Sigmoid colon (tissue), 4 donors: ENCODE measurements at regions not wholly inside any gene's neighbourhood (a gene's known extent, or its start where the extent isn't known, plus 50 kb on each side); places are given as distances from the start of the nearest gene placed in this dataset.

Experiments
- EP300 ChIP-seq, 4 donors: sonication (generic); formaldehyde crosslinking; IDR thresholded peaks; one replicate each; pipeline ENCODE4 v1.6.1; 2017; ENCODE audit warnings: antibody characterized with exemption in 4 of 4
- POLR2A ChIP-seq, 2 donors: fragments of 450-650 bp; IDR thresholded peaks; one replicate each; pipeline ENCODE4 v1.6.1; 2016; ENCODE audit warnings: antibody characterized with exemption in 2 of 2, mild to moderate bottlenecking in 2 of 2, moderate library complexity in 2 of 2
- POLR2AphosphoS5 ChIP-seq, 4 donors: sonication (generic); formaldehyde crosslinking; IDR thresholded peaks; one replicate each; pipeline ENCODE4 v1.6.1; 2017; ENCODE audit warnings: antibody characterized with exemption in 4 of 4
- TF ChIP-seq, protein P1 (sequence below), 4 experiments: fragments of 450-650 bp in 3 of 4; fragments of 200-600 bp in 1 of 4; IDR thresholded peaks; one replicate each; pipeline ENCODE4 v1.5.1; 2016 to 2019; ENCODE audit warnings: antibody characterized with exemption in 4 of 4, mild to moderate bottlenecking in 3 of 4, moderate library complexity in 2 of 4

DNA sequence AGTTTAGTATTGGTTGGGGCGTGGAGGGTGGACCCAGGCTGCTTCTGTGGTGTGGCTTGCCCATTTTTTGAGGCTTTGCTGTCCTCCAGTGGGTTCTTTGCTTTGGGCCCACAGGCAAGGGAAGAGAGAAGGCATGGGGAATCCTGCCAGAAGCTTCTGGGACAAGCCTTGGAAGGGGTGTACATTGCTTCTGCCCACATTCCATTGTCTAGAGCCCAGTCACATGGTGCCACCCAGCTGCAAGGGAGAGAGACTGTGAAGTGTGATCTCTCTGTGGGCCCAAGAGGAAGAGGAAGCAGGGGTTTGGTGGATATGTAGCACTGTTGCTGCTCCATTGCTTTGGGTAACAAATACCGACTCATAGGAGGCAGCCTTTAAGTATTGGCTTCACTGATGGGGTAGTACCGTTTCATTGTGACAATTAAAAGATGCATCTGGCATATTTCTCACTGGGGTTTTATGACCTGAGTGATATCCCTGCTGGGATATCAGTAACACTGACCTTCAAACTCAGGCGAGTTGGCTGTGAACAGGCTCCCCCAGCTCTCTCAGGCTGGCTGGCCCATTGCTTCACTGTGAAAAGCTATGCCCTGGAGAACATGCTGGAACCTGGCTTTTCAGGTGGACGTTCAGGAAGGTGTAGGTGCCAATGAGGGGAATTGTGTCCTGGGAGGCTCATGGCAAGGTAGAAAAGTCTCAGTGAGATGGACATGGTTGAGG is 85.9 kb downstream of the CLDN34 start:
- TF ChIP-seq POLR2AphosphoS5 (IDR thresholded peaks at IDR 0.05) = no peak
- TF ChIP-seq, protein P1, sequence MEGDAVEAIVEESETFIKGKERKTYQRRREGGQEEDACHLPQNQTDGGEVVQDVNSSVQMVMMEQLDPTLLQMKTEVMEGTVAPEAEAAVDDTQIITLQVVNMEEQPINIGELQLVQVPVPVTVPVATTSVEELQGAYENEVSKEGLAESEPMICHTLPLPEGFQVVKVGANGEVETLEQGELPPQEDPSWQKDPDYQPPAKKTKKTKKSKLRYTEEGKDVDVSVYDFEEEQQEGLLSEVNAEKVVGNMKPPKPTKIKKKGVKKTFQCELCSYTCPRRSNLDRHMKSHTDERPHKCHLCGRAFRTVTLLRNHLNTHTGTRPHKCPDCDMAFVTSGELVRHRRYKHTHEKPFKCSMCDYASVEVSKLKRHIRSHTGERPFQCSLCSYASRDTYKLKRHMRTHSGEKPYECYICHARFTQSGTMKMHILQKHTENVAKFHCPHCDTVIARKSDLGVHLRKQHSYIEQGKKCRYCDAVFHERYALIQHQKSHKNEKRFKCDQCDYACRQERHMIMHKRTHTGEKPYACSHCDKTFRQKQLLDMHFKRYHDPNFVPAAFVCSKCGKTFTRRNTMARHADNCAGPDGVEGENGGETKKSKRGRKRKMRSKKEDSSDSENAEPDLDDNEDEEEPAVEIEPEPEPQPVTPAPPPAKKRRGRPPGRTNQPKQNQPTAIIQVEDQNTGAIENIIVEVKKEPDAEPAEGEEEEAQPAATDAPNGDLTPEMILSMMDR (IDR thresholded peaks at IDR 0.05) = no peak
- TF ChIP-seq POLR2A (IDR thresholded peaks at IDR 0.05) = no peak
- TF ChIP-seq EP300 (IDR thresholded peaks at IDR 0.05) = no peak
